ENCODE measurements at regions not wholly inside any gene's neighbourhood (a gene's known extent, or its start where the extent isn't known, plus 50 kb on each side); places are given as distances from the start of the nearest gene placed in this dataset.

GRCh38 chr6:104207635-104208034 lies 652.1 kb downstream of the HACE1 start:
- no peak for DNase-seq (ENCODE audit: low spot score)

- DNase-seq (ENCODE audit: low spot score): no peak
Measured at GRCh38 chr6:104201557-104201956, 658.2 kb downstream of the HACE1 start.

GRCh38 chr6:104187616-104188015 lies 672.1 kb downstream of the HACE1 start:
- no peak for DNase-seq (ENCODE audit: low spot score)

- no peak for DNase-seq (ENCODE audit: low spot score)
Measured at GRCh38 chr6:104186831-104187230, 672.9 kb downstream of the HACE1 start.

- DNase-seq (ENCODE audit: low spot score): no peak
Measured at GRCh38 chr6:104183816-104184435, 675.8 kb downstream of the HACE1 start.

GRCh38 chr6:104182811-104183210 lies 676.9 kb downstream of the HACE1 start:
- no peak for DNase-seq (ENCODE audit: low spot score)

GRCh38 chr6:104173668-104174067 lies 686.1 kb downstream of the HACE1 start:
- no peak for DNase-seq (ENCODE audit: low spot score)

GRCh38 chr6:104170401-104170800 lies 689.3 kb downstream of the HACE1 start:
- DNase-seq (ENCODE audit: low spot score): no peak

- DNase-seq (ENCODE audit: low spot score): no peak
Measured at GRCh38 chr6:104166055-104166668, 693.6 kb downstream of the HACE1 start.

GRCh38 chr6:104162036-104162669 lies 697.6 kb downstream of the HACE1 start:
- no peak for DNase-seq (ENCODE audit: low spot score)

GRCh38 chr6:104159045-104159618 lies 700.6 kb downstream of the HACE1 start:
- DNase-seq (ENCODE audit: low spot score): no peak

- no peak for DNase-seq (ENCODE audit: low spot score)
Measured at GRCh38 chr6:104143757-104144156, 716.0 kb downstream of the HACE1 start.

GRCh38 chr6:104134876-104135275 lies 724.8 kb downstream of the HACE1 start:
- no peak for DNase-seq (ENCODE audit: low spot score)

GRCh38 chr6:104130343-104130742 lies 729.4 kb downstream of the HACE1 start:
- DNase-seq (ENCODE audit: low spot score): no peak

- no peak for DNase-seq (ENCODE audit: low spot score)
Measured at GRCh38 chr6:104126315-104127005, 733.3 kb downstream of the HACE1 start.

- DNase-seq (ENCODE audit: low spot score): no peak
Measured at GRCh38 chr6:104123227-104123626, 736.5 kb downstream of the HACE1 start.

- DNase-seq (ENCODE audit: low spot score): no peak
Measured at GRCh38 chr6:104118274-104118673, 741.4 kb downstream of the HACE1 start.

- no peak for DNase-seq (ENCODE audit: low spot score)
Measured at GRCh38 chr6:104109806-104110205, 749.9 kb downstream of the HACE1 start.

GRCh38 chr6:104108634-104109033 lies 751.1 kb downstream of the HACE1 start:
- no peak for DNase-seq (ENCODE audit: low spot score)

GRCh38 chr6:104095661-104096416 lies 763.9 kb downstream of the HACE1 start:
- no peak for DNase-seq (ENCODE audit: low spot score)

- no peak for DNase-seq (ENCODE audit: low spot score)
Measured at GRCh38 chr6:104087765-104088164, 772.0 kb downstream of the HACE1 start.

- no peak for DNase-seq (ENCODE audit: low spot score)
Measured at GRCh38 chr6:104068281-104068680, 791.4 kb downstream of the HACE1 start.

Data from activated CD4-positive, alpha-beta T cell treated with anti-CD3 and anti-CD28 coated beads, Interleukin-2, Interleukin-4, amounts not matched to agents 100 ng/mL and 50 ng/mL, durations not matched to agents 16 hours and 8 hours (primary cell).